ENCODE measurements at regions not wholly inside any gene's neighbourhood (a gene's known extent, or its start where the extent isn't known, plus 50 kb on each side); places are given as distances from the start of the nearest gene placed in this dataset.

- Mint-ChIP-seq H3K4me3 (no peak overlapping the region), H3K27ac (no peak overlapping the region), H3K27me3 (no peaks in the 10 kb centered on the region), H3K4me1 (no peaks in the 10 kb centered on the region), H3K36me3 (no peaks in the 10 kb centered on the region), H3K9me3 (peaks cover 0 to 3% (median 0%) of the 10 kb centered on the region in 11 donors)
- H3K4me1 ChIP-seq (ENCODE audit: control insufficient read depth in 2 of 2, insufficient read depth in 2 of 2, low read length in 2 of 2): no peaks in the 10 kb centered on the region
- ChIA-PET CTCF (no interaction called here), POLR2A (no interaction called here)
- no peaks in the 10 kb centered on the region for H3K36me3 ChIP-seq (ENCODE audit: control insufficient read depth in 2 of 3, insufficient read depth in 3 of 3, low read length in 3 of 3)
- H3K4me3 ChIP-seq (ENCODE audit: low read length): no peak overlapping the region
- no peaks in the 10 kb centered on the region for H3K27me3 ChIP-seq (ENCODE audit: control insufficient read depth in 2 of 2, insufficient read depth in 2 of 2, low read length in 2 of 2)
- intact Hi-C loops (cut with micrococcal nuclease): no loop called here
- H3K27ac ChIP-seq (ENCODE audit: low read depth, low read length): no peak overlapping the region
- H3K9me3 ChIP-seq (ENCODE audit: control insufficient read depth in 2 of 3, low read length in 3 of 3): no peaks in the 10 kb centered on the region
- DNase-seq (no peak), ATAC-seq (no peak)
Observed at GRCh38 chr5:52173133-52173532, 614.6 kb upstream of the ITGA1 start.

- no peak for DNase-seq
- Histone ChIP-seq H3K36me3 (ENCODE audit: control insufficient read depth in 2 of 3, insufficient read depth in 3 of 3, low read length in 3 of 3) (no peaks in the 10 kb centered on the region), H3K4me1 (ENCODE audit: control insufficient read depth in 2 of 2, insufficient read depth in 2 of 2, low read length in 2 of 2) (no peaks in the 10 kb centered on the region), H3K27ac (ENCODE audit: low read depth, low read length) (no peak overlapping the region), H3K27me3 (ENCODE audit: control insufficient read depth in 2 of 2, insufficient read depth in 2 of 2, low read length in 2 of 2) (no peaks in the 10 kb centered on the region), H3K4me3 (ENCODE audit: low read length) (no peak overlapping the region), H3K9me3 (ENCODE audit: control insufficient read depth in 2 of 3, low read length in 3 of 3) (no peaks in the 10 kb centered on the region)
- H3K36me3 Mint-ChIP-seq: no peaks in the 10 kb centered on the region
- intact Hi-C loops (cut with micrococcal nuclease): no loop called here
- no peaks in the 10 kb centered on the region for H3K27me3 Mint-ChIP-seq
- no peak overlapping the region for H3K4me3 Mint-ChIP-seq
- ChIA-PET POLR2A (no interaction called here), CTCF (no interaction called here)
- ATAC-seq: no peak
- peaks cover 0 to 5% (median 0%) of the 10 kb centered on the region in 11 donors for H3K9me3 Mint-ChIP-seq
- H3K27ac Mint-ChIP-seq: no peak overlapping the region
- no peaks in the 10 kb centered on the region for H3K4me1 Mint-ChIP-seq
Observed at GRCh38 chr5:52177193-52177592, 610.5 kb upstream of the ITGA1 start.

DNA sequence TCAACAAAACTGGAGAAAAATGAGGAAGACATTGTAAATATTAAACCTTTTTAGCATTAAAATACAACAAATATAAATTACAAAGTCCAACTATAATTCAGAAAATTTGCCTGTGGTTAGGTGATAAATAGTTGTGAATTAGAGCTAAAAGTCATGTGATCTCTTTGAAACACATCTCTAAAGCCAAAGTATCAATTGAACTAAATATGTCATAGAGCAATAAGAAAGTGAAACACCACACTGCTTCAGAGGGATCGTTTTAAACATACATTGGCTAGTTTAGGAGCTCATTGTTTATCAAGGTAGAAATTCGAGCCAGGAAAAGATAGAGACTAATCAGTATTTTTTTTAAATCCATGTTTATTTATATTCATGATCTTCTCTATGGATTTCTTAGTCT lies 606.3 kb upstream of the ITGA1 start:
- CTCF ChIA-PET: no interaction called here
- no peak for ATAC-seq
- no peak for DNase-seq
- H3K4me3 ChIP-seq (ENCODE audit: low read length): no peak overlapping the region
- no peaks in the 10 kb centered on the region for H3K36me3 ChIP-seq (ENCODE audit: control insufficient read depth in 2 of 3, insufficient read depth in 3 of 3, low read length in 3 of 3)
- no peaks in the 10 kb centered on the region for H3K27me3 ChIP-seq (ENCODE audit: control insufficient read depth in 2 of 2, insufficient read depth in 2 of 2, low read length in 2 of 2)
- H3K9me3 ChIP-seq (ENCODE audit: control insufficient read depth in 2 of 3, low read length in 3 of 3): no peaks in the 10 kb centered on the region
- no peaks in the 10 kb centered on the region for H3K4me1 Mint-ChIP-seq
- no peak overlapping the region for H3K27ac ChIP-seq (ENCODE audit: low read depth, low read length)
- no peak overlapping the region for H3K4me3 Mint-ChIP-seq
- POLR2A ChIA-PET: no interaction called here
- no peak overlapping the region for H3K27ac Mint-ChIP-seq
- no peaks in the 10 kb centered on the region for H3K4me1 ChIP-seq (ENCODE audit: control insufficient read depth in 2 of 2, insufficient read depth in 2 of 2, low read length in 2 of 2)
- peaks cover 0 to 5% (median 2%) of the 10 kb centered on the region in 11 donors for H3K9me3 Mint-ChIP-seq
- intact Hi-C loops (cut with micrococcal nuclease): no loop called here
- H3K27me3 Mint-ChIP-seq: no peaks in the 10 kb centered on the region
- H3K36me3 Mint-ChIP-seq: no peaks in the 10 kb centered on the region

DNA sequence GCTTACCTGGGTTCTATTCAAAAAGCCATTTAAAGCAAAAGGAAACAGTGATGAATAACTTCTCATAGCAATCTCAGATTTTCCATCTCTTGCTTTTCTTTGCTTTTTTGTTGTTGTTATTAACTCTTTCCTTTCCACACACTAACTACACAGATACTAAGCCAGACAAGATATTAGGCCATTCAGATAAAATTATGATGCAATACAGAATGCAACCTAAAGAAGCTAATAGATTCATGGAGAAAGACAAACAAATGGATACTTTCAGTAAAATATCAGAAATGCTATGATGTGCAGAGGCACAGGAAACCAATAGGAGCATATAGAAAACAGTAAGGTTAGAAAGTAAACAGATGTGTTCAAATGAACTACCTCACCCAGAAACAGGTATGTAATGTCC lies 597.0 kb upstream of the ITGA1 start:
- Histone ChIP-seq H3K27me3 (ENCODE audit: control insufficient read depth in 2 of 2, insufficient read depth in 2 of 2, low read length in 2 of 2) (no peaks in the 10 kb centered on the region), H3K27ac (ENCODE audit: low read depth, low read length) (no peak overlapping the region), H3K9me3 (ENCODE audit: control insufficient read depth in 2 of 3, low read length in 3 of 3) (no peaks in the 10 kb centered on the region), H3K36me3 (ENCODE audit: control insufficient read depth in 2 of 3, insufficient read depth in 3 of 3, low read length in 3 of 3) (no peaks in the 10 kb centered on the region), H3K4me1 (ENCODE audit: control insufficient read depth in 2 of 2, insufficient read depth in 2 of 2, low read length in 2 of 2) (no peaks in the 10 kb centered on the region), H3K4me3 (ENCODE audit: low read length) (no peak overlapping the region)
- Mint-ChIP-seq H3K27me3 (no peaks in the 10 kb centered on the region), H3K4me1 (no peaks in the 10 kb centered on the region), H3K27ac (no peak overlapping the region), H3K36me3 (peaks cover 0 to 3% (median 0%) of the 10 kb centered on the region in 5 donors), H3K4me3 (no peak overlapping the region), H3K9me3 (peaks cover 0 to 23% (median 3%) of the 10 kb centered on the region in 11 donors)
- DNase-seq (no peak), ATAC-seq (no peak)
- intact Hi-C loops (cut with micrococcal nuclease): no loop called here
- ChIA-PET POLR2A (no interaction called here), CTCF (no interaction called here)

DNA sequence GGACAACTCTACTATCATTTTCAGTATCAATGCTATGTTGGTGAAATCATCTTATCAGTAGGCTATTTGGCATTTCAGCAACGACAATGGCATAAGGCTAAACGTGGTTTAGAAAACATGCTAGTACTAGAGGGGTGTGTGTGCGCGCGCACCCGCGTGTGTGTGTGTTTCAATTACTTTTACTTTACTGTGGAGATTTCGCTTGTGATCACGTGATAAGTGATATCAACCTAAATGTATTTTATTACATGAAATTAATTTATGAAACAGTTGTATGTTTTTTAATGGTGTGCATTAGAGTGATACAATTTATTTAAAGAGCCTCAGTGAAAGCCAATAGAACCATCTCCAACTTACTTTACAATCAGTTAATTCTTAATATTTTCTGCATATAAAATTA lies 587.9 kb upstream of the ITGA1 start:
- intact Hi-C loops (cut with micrococcal nuclease): no loop called here
- Histone ChIP-seq H3K27ac (ENCODE audit: low read depth, low read length) (no peak overlapping the region), H3K4me3 (ENCODE audit: low read length) (no peak overlapping the region), H3K36me3 (ENCODE audit: control insufficient read depth in 2 of 3, insufficient read depth in 3 of 3, low read length in 3 of 3) (no peaks in the 10 kb centered on the region), H3K4me1 (ENCODE audit: control insufficient read depth in 2 of 2, insufficient read depth in 2 of 2, low read length in 2 of 2) (no peaks in the 10 kb centered on the region), H3K27me3 (ENCODE audit: control insufficient read depth in 2 of 2, insufficient read depth in 2 of 2, low read length in 2 of 2) (no peaks in the 10 kb centered on the region), H3K9me3 (ENCODE audit: control insufficient read depth in 2 of 3, low read length in 3 of 3) (no peaks in the 10 kb centered on the region)
- ChIA-PET POLR2A (no interaction called here), CTCF (no interaction called here)
- Mint-ChIP-seq H3K36me3 (peaks cover 0 to 3% (median 0%) of the 10 kb centered on the region in 5 donors), H3K27me3 (peaks cover 0 to 5% (median 0%) of the 10 kb centered on the region in 5 donors), H3K4me3 (no peak overlapping the region), H3K27ac (no peak overlapping the region), H3K9me3 (peaks cover 0 to 12% (median 3%) of the 10 kb centered on the region in 11 donors), H3K4me1 (no peaks in the 10 kb centered on the region)
- DNase-seq (no peak), ATAC-seq (no peak)

GRCh38 chr5:52202256-52202655 lies 585.5 kb upstream of the ITGA1 start:
- no peak for DNase-seq
- intact Hi-C loops (cut with micrococcal nuclease): no loop called here
- H3K36me3 ChIP-seq (ENCODE audit: control insufficient read depth in 2 of 3, insufficient read depth in 3 of 3, low read length in 3 of 3): no peaks in the 10 kb centered on the region
- no peaks in the 10 kb centered on the region for H3K27me3 ChIP-seq (ENCODE audit: control insufficient read depth in 2 of 2, insufficient read depth in 2 of 2, low read length in 2 of 2)
- no peak overlapping the region for H3K27ac ChIP-seq (ENCODE audit: low read depth, low read length)
- ChIA-PET CTCF (no interaction called here), POLR2A (no interaction called here)
- Mint-ChIP-seq H3K9me3 (peaks cover 0 to 12% (median 0%) of the 10 kb centered on the region in 11 donors), H3K27me3 (peaks cover 0 to 5% (median 0%) of the 10 kb centered on the region in 5 donors), H3K36me3 (peaks cover 0 to 3% (median 0%) of the 10 kb centered on the region in 5 donors), H3K4me1 (no peaks in the 10 kb centered on the region), H3K4me3 (no peak overlapping the region), H3K27ac (no peak overlapping the region)
- no peak overlapping the region for H3K4me3 ChIP-seq (ENCODE audit: low read length)
- no peaks in the 10 kb centered on the region for H3K9me3 ChIP-seq (ENCODE audit: control insufficient read depth in 2 of 3, low read length in 3 of 3)
- no peaks in the 10 kb centered on the region for H3K4me1 ChIP-seq (ENCODE audit: control insufficient read depth in 2 of 2, insufficient read depth in 2 of 2, low read length in 2 of 2)
- no peak for ATAC-seq

- ChIA-PET POLR2A (no interaction called here), CTCF (no interaction called here)
- H3K27me3 Mint-ChIP-seq: peaks cover 0 to 5% (median 0%) of the 10 kb centered on the region in 5 donors
Observed at GRCh38 chr5:52204310-52204709, 583.4 kb upstream of the ITGA1 start.

More at GRCh38 chr5:52204310-52204709, 583.4 kb upstream of the ITGA1 start:
- H3K36me3 Mint-ChIP-seq: peaks cover 0 to 3% (median 0%) of the 10 kb centered on the region in 5 donors
- DNase-seq (no peak), ATAC-seq (no peak)
- peaks cover 0 to 12% (median 0%) of the 10 kb centered on the region in 11 donors for H3K9me3 Mint-ChIP-seq
- H3K27me3 ChIP-seq (ENCODE audit: control insufficient read depth in 2 of 2, insufficient read depth in 2 of 2, low read length in 2 of 2): no peaks in the 10 kb centered on the region
- H3K9me3 ChIP-seq (ENCODE audit: control insufficient read depth in 2 of 3, low read length in 3 of 3): no peaks in the 10 kb centered on the region
- no peak overlapping the region for H3K27ac Mint-ChIP-seq
- H3K4me1 ChIP-seq (ENCODE audit: control insufficient read depth in 2 of 2, insufficient read depth in 2 of 2, low read length in 2 of 2): no peaks in the 10 kb centered on the region
- no peak overlapping the region for H3K4me3 ChIP-seq (ENCODE audit: low read length)
- no peak overlapping the region for H3K27ac ChIP-seq (ENCODE audit: low read depth, low read length)
- no peak overlapping the region for H3K4me3 Mint-ChIP-seq
- no peaks in the 10 kb centered on the region for H3K36me3 ChIP-seq (ENCODE audit: control insufficient read depth in 2 of 3, insufficient read depth in 3 of 3, low read length in 3 of 3)
- intact Hi-C loops (cut with micrococcal nuclease): no loop called here
- no peaks in the 10 kb centered on the region for H3K4me1 Mint-ChIP-seq
